BJ (cell line): ENCODE measurements at regions not wholly inside any gene's neighbourhood (a gene's known extent, or its start where the extent isn't known, plus 50 kb on each side); places are given as distances from the start of the nearest gene placed in this dataset.
A peak's percentile ranks its signal among the peaks of the same experiment; 100 is the strongest.

Experiments
- CTCF ChIA-PET: fragments of 350-600 bp; formaldehyde crosslinking; extraction: SDS; loops from one replicate; lab custom pipeline; 2021; ENCODE audit warnings: antibody characterized with exemption, inconsistent platforms; lab: Yijun Ruan, JAX
- POLR2A ChIA-PET: fragments of 300-600 bp; sonication (Branson Sonifier 250); formaldehyde crosslinking; extraction: SDS; loops from one replicate; lab custom pipeline; 2021; ENCODE audit warnings: antibody characterized with exemption; lab: Charles Lee
- DNase-seq: peaks from one replicate; pipeline ENCODE4 v3.0.0-alpha.2; 2011; ENCODE audit warnings: low read depth
- H3K27me3 ChIP-seq: 2 replicates; pipeline ENCODE4 v1.6.0; 2011; ENCODE audit warnings: low read length; ENCODE audit not compliant: control insufficient read depth, insufficient read depth
- H3K36me3 ChIP-seq: 2 replicates; pipeline ENCODE4 v1.5.1; 2011; ENCODE audit warnings: low read length; ENCODE audit not compliant: control insufficient read depth, insufficient read depth
- H3K4me3 ChIP-seq: 2 replicates; pipeline ENCODE4 v1.5.1; 2011; ENCODE audit warnings: low read depth, mild to moderate bottlenecking, control low read depth, low read length
- TF ChIP-seq, protein P1 (sequence below): IDR thresholded peaks from 2 replicates; pipeline ENCODE4 v1.5.1; 2011; ENCODE audit warnings: low read depth, mild to moderate bottlenecking, control low read depth, inconsistent platforms, low read length, moderate library complexity; ENCODE audit not compliant: insufficient read depth

DNA sequence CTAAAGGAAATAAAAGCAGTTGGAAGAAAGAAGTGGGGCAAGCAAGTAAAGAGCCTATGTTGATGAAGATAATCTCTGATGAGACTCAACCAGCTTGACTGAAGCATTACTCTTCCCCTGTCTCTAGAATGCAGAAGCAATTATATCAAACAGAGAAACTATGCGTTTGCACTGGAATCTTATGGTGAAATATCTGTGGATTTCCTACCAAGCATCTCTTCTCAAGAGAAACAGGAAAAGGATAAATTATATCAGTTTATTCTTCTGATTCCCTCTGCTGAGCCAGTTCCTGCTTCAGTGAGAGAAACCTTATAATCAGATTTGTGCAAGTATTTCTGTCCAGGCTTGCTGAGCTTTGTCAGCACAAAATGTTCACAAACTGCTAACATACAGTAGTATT, 316.7 kb upstream of the SLC7A11 start:
- TF ChIP-seq, protein P1, sequence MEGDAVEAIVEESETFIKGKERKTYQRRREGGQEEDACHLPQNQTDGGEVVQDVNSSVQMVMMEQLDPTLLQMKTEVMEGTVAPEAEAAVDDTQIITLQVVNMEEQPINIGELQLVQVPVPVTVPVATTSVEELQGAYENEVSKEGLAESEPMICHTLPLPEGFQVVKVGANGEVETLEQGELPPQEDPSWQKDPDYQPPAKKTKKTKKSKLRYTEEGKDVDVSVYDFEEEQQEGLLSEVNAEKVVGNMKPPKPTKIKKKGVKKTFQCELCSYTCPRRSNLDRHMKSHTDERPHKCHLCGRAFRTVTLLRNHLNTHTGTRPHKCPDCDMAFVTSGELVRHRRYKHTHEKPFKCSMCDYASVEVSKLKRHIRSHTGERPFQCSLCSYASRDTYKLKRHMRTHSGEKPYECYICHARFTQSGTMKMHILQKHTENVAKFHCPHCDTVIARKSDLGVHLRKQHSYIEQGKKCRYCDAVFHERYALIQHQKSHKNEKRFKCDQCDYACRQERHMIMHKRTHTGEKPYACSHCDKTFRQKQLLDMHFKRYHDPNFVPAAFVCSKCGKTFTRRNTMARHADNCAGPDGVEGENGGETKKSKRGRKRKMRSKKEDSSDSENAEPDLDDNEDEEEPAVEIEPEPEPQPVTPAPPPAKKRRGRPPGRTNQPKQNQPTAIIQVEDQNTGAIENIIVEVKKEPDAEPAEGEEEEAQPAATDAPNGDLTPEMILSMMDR: no peak
- no peaks in the 10 kb centered on the region for H3K27me3 ChIP-seq
- ChIA-PET CTCF (interaction anchor here (1.4 to 1.6 kb wide), 2 partner anchors 15 to 49 kb away, joined by 3 to 4 read pairs; no protein-coding TSS in a partner anchor), POLR2A (no interaction called here)
- H3K36me3 ChIP-seq: no peaks in the 10 kb centered on the region
- no peak for DNase-seq
- no peak overlapping the region for H3K4me3 ChIP-seq

DNA sequence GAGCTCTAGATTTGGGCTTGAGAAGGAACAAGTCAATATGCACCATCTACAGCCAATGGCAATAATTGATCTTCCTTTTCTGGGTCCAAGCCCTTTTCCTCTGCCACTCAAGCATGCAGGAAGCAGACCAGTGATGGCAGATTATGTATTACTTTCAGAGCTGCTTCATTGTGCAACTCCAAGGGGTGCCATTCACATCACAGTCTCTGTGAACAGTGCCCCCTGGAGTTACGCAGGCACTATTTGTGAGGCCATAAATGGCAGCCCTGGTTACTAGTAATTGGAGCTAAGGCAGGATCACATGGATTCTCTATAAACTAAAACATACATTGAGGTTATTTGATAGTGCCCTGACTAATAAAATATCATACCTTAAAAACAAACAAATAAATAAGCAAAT, 313.4 kb upstream of the SLC7A11 start:
- ChIA-PET POLR2A (no interaction called here), CTCF (interaction anchor here (1.6 kb wide), 1 partner anchor 10 kb away, joined by 5 read pairs; no protein-coding TSS in a partner anchor)
- Histone ChIP-seq H3K27me3 (no peaks in the 10 kb centered on the region), H3K36me3 (no peaks in the 10 kb centered on the region), H3K4me3 (no peak overlapping the region)
- DNase-seq: no peak
- TF ChIP-seq, protein P1: 0 out of 2 replicates have a peak, but pooled peaks have one; percentile 17

DNA sequence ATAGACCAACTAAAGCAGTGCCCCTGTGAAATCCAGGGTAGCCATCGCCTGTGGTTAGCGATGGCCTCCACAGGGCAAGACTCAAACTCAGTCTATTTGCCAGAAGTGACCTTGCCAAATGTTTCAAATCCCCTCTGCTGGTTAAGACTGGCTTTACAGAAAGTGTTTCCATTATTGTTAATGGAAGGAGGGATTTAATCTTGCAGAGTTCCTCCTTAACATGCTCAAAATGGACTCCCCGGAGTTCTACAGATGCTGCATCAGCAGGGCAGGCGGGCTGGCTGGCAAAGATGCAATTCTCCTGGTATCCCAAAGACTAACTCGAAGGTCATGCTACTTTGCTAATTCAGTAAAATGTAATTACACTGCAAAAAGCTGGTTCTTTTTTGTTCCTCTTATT, 313.0 kb upstream of the SLC7A11 start:
- POLR2A ChIA-PET: no interaction called here
- Histone ChIP-seq H3K4me3 (no peak overlapping the region), H3K36me3 (no peaks in the 10 kb centered on the region), H3K27me3 (no peaks in the 10 kb centered on the region)
- TF ChIP-seq, protein P1: no peak
- no peak for DNase-seq
- CTCF ChIA-PET: interaction anchor here (1.6 kb wide), 1 partner anchor 10 kb away, joined by 5 read pairs; no protein-coding TSS in a partner anchor

DNA sequence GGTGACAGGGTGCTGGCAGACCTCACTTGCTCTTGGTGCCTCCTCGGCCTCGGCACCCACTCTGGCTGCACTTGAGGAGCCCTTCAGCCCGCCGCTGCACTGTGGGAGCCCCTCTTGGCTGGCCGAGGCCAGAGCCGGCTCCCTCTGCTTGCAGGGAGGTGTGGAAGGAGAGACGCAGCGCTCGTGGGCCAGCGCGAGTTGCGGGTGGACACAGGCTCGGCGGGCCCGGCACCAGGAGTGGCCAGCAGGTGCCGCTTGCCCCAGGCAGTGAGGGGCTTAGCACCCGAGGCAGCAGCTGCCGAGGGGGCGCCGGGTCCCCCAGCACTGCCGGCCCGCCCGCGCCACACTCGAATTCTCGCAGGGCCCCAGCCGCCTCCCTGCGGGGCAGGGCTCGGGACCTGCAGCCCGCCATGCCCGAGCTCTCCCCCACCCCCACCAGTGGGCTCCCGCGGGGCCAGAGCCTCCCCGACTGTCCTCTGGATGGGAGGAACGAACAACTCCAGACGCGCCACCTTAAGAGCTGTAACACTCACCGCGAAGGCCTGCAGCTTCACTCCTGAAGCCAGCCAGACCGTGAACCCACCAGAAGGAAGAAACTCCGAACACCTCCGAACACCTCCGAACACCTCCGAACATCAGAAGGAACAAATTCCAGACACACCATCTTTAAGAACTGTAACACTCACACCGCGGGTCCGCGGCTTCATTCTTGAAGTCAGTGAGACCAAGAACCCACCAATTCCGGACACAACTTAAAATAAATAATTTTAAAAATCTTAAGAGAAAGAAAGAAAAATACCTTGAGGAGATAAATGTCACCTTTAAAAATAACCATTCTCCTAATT, 311.1 kb upstream of the SLC7A11 start:
- DNase-seq: no peak
- TF ChIP-seq, protein P1: no peak
- Histone ChIP-seq H3K27me3 (no peaks in the 10 kb centered on the region), H3K36me3 (no peaks in the 10 kb centered on the region), H3K4me3 (no peak overlapping the region)
- ChIA-PET POLR2A (no interaction called here), CTCF (no interaction called here)

DNA sequence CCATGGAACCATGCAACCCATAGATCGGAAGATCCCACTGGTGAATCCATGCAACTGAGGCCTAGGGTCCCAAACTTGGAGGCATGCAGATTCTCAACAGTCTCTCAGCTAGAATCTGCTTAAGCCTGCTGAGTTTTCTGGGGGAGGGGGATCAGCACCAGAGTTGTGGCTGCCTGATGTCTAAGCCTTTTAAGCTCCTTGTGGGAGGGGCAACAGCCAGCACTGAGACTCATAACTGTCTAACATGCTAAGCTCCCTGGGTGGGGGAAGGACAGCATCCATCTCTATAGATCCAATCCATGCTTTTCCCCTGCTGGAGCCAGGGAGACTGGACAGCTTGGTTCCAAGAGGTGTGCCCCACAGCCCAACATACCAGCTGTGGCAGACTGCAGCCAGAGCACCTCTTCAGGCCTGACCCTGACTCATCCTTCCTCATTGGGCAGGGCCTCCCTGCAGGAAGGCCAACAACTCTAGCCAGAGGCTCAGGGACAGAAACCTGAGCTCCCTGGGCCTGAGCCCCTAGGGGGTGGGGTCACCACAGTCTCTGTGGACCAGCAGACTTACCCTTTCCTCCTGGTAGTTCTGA, 300.1 kb upstream of the SLC7A11 start:
- H3K27me3 ChIP-seq: no peaks in the 10 kb centered on the region
- CTCF ChIA-PET: interaction anchor here (1.3 kb wide), 1 partner anchor 139 kb away, joined by 3 read pairs; no protein-coding TSS in a partner anchor
- POLR2A ChIA-PET: no interaction called here
- TF ChIP-seq, protein P1: no peak
- no peaks in the 10 kb centered on the region for H3K36me3 ChIP-seq
- no peak overlapping the region for H3K4me3 ChIP-seq
- DNase-seq: no peak
